SK-N-SH (cell line): ENCODE measurements at regions not wholly inside any gene's neighbourhood (a gene's known extent, or its start where the extent isn't known, plus 50 kb on each side); places are given as distances from the start of the nearest gene placed in this dataset.

Experiments used
- CTCF ChIP-seq: fragments of 200-600 bp; sonication (generic); IDR thresholded peaks from 2 replicates; pipeline ENCODE4 v1.6.1; 2017; ENCODE audit warnings: antibody characterized with exemption, mild to moderate bottlenecking, moderate library complexity
- MEF2A ChIP-seq: IDR thresholded peaks from 2 replicates; pipeline ENCODE4 v1.4.0; 2012; ENCODE audit warnings: low read depth, borderline replicate concordance
- NRF1 ChIP-seq: IDR thresholded peaks from 2 replicates; pipeline ENCODE4 v1.6.1; 2012; ENCODE audit warnings: low read depth, mild to moderate bottlenecking, low read length
- TAF1 ChIP-seq: IDR thresholded peaks from 2 replicates; pipeline ENCODE4 v1.6.1; 2012; ENCODE audit warnings: low read depth, mild to moderate bottlenecking, low read length, moderate library complexity, borderline replicate concordance
- TCF12 ChIP-seq: IDR thresholded peaks from 2 replicates; pipeline ENCODE4 v1.4.0; 2012
- TF ChIP-seq, protein P1 (sequence below): fragments of 150-350 bp; IDR thresholded peaks from 2 replicates; pipeline ENCODE4 v1.6.1; 2017; ENCODE audit warnings: antibody characterized with exemption, low read length, low read depth, borderline replicate concordance

DNA sequence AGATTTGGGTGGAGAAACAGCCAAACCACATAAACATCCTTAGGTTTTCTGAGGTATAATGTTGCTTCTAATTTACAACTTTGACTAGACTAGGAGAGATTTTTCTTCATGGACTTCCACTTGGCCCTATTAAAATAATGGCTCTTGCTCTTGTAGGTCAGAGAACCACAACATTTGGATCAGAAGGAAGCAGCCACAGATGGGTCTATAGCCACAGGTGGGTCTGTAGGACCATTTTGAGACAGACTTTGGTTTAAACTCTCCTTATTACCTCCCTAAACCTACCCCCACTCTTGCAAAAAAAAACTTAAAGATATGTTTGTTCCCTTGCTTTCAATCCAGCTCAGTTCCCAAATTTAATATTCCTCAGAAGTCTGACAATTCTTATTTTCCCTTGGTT is 1260.8 kb downstream of the GATA3 start:
- TF ChIP-seq NRF1: no peak
- TF ChIP-seq CTCF: no peak
- TF ChIP-seq, protein P1, sequence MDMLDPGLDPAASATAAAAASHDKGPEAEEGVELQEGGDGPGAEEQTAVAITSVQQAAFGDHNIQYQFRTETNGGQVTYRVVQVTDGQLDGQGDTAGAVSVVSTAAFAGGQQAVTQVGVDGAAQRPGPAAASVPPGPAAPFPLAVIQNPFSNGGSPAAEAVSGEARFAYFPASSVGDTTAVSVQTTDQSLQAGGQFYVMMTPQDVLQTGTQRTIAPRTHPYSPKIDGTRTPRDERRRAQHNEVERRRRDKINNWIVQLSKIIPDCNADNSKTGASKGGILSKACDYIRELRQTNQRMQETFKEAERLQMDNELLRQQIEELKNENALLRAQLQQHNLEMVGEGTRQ: no peak
- no peak for TF ChIP-seq TCF12
- TF ChIP-seq MEF2A: no peak
- no peak for TF ChIP-seq TAF1
